ENCODE measurements at regions not wholly inside any gene's neighbourhood (a gene's known extent, or its start where the extent isn't known, plus 50 kb on each side); places are given as distances from the start of the nearest gene placed in this dataset.
"Not testable (repeated sequence)": the region's sequence is repeated elsewhere in the genome, so short reads cannot be mapped to it uniquely, and the experiment has no call there.

- no peak overlapping the region for H3K27ac ChIP-seq (ENCODE audit: low read length in 2 of 2)
- no peak overlapping the region for H2AFZ ChIP-seq (ENCODE audit: insufficient read depth, low read depth, low read length, poor library complexity, severe bottlenecking)
- no peaks in the 10 kb centered on the region for H3K27me3 ChIP-seq (replicated peaks in 1 of 4; ENCODE audit: control extremely low read depth in 1 of 4, control insufficient read depth in 3 of 4, insufficient read depth in 4 of 4, low read length in 3 of 4)
- H3K36me3 ChIP-seq (replicated peaks in 1 of 2; ENCODE audit: control extremely low read depth in 1 of 2, control insufficient read depth in 1 of 2, extremely low read depth in 1 of 2, insufficient read depth in 2 of 2, low read length in 1 of 2), result no peaks in the 10 kb centered on the region
- TF ChIP-seq EZH2 (IDR thresholded peaks at IDR 0.05; ENCODE audit: borderline replicate concordance, insufficient read depth, low read depth, low read length, poor library complexity, severe bottlenecking), result no peak
- TF ChIP-seq, protein P1, sequence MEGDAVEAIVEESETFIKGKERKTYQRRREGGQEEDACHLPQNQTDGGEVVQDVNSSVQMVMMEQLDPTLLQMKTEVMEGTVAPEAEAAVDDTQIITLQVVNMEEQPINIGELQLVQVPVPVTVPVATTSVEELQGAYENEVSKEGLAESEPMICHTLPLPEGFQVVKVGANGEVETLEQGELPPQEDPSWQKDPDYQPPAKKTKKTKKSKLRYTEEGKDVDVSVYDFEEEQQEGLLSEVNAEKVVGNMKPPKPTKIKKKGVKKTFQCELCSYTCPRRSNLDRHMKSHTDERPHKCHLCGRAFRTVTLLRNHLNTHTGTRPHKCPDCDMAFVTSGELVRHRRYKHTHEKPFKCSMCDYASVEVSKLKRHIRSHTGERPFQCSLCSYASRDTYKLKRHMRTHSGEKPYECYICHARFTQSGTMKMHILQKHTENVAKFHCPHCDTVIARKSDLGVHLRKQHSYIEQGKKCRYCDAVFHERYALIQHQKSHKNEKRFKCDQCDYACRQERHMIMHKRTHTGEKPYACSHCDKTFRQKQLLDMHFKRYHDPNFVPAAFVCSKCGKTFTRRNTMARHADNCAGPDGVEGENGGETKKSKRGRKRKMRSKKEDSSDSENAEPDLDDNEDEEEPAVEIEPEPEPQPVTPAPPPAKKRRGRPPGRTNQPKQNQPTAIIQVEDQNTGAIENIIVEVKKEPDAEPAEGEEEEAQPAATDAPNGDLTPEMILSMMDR (IDR thresholded peaks at IDR 0.05), result no peak
- no CpG with 5 or more reads among the region's 2 CpGs for WGBS (ENCODE audit: insufficient coverage)
- Mint-ChIP-seq H3K4me1 (no peaks in the 10 kb centered on the region), H3K9me3 (ENCODE audit: insufficient read depth) (no peaks in the 10 kb centered on the region), H3K27ac (no peak overlapping the region), H3K4me3 (no peak overlapping the region), H3K27me3 (no peaks in the 10 kb centered on the region)
- intact Hi-C loops (cut with micrococcal nuclease), result no loop called here
- CTCF ChIA-PET, result interaction anchor here (0.7 kb wide), 1 partner anchor 37 kb away, joined by 3 read pairs; no protein-coding TSS in a partner anchor
- no peaks in the 10 kb centered on the region for H4K20me1 ChIP-seq (ENCODE audit: control insufficient read depth, insufficient read depth, low read length, poor library complexity, severe bottlenecking)
- POLR2A ChIA-PET, result interaction anchor here (0.6 kb wide), 1 partner anchor 94 kb away, joined by 6 read pairs; no protein-coding TSS in a partner anchor
- no peaks in the 10 kb centered on the region for H3K4me1 ChIP-seq (ENCODE audit: control insufficient read depth in 2 of 2, insufficient read depth in 2 of 2, low read length in 2 of 2)
- no peaks in the 10 kb centered on the region for H3K79me2 ChIP-seq (ENCODE audit: control insufficient read depth, insufficient read depth, low read length)
- ATAC-seq (ENCODE audit: low read depth) (no peak), DNase-seq (no peak)
- no peaks in the 10 kb centered on the region for H3K9me3 ChIP-seq (ENCODE audit: control extremely low read depth in 1 of 3, control insufficient read depth in 2 of 3, insufficient read depth in 1 of 3, low read length in 2 of 3)
- H3K4me2 ChIP-seq (replicated peaks; ENCODE audit: low read depth, low read length, poor library complexity, severe bottlenecking), result no peak overlapping the region
- no peak overlapping the region for H3K9ac ChIP-seq (ENCODE audit: low read length)
- no peak overlapping the region for H3K4me3 ChIP-seq (ENCODE audit: control extremely low read depth in 1 of 5, extremely low read depth in 1 of 5, insufficient read depth in 1 of 5, low read depth in 2 of 5, low read length in 4 of 5)
Measured at GRCh38 chr5:17022296-17022695, 86.2 kb upstream of the MYO10 start.

DNA sequence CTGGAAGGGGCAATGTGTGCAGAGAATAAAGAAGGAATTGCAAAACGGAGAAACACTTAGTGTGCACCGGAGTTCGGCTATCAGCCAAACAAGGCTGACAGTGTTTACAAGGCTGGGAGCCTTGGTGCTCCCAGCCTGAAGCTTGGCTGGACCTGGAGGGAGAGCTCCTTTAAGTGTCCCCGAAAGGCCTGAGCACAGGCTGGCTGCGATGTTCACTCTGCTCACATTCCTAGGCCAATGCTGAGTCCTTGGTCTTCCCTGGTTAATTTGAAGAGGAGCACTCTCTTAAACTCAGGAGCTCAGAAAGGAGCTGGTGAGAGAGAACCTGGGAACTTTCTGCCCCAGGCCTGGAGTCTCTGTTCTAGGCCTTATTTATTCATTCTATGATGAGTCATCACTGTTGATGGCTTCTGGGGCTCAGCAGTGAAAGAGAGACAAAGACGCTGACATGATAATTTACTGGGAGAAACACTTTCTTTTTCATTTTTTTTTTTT is 88.6 kb upstream of the MYO10 start:
- no peaks in the 10 kb centered on the region for H3K27me3 ChIP-seq (replicated peaks in 1 of 4; ENCODE audit: control extremely low read depth in 1 of 4, control insufficient read depth in 3 of 4, insufficient read depth in 4 of 4, low read length in 3 of 4)
- H3K79me2 ChIP-seq (ENCODE audit: control insufficient read depth, insufficient read depth, low read length), result no peaks in the 10 kb centered on the region
- H3K27me3 Mint-ChIP-seq, result no peaks in the 10 kb centered on the region
- POLR2A ChIA-PET, result no interaction called here
- no peaks in the 10 kb centered on the region for H3K9me3 Mint-ChIP-seq (ENCODE audit: insufficient read depth)
- WGBS (ENCODE audit: insufficient coverage), result 100% methylated on average over 5 of the region's 6 CpGs
- H2AFZ ChIP-seq (ENCODE audit: insufficient read depth, low read depth, low read length, poor library complexity, severe bottlenecking), result no peak overlapping the region
- H3K36me3 ChIP-seq (replicated peaks in 1 of 2; ENCODE audit: control extremely low read depth in 1 of 2, control insufficient read depth in 1 of 2, extremely low read depth in 1 of 2, insufficient read depth in 2 of 2, low read length in 1 of 2), result no peaks in the 10 kb centered on the region
- H3K27ac ChIP-seq (ENCODE audit: low read length in 2 of 2), result no peak overlapping the region
- no peaks in the 10 kb centered on the region for H3K4me1 Mint-ChIP-seq
- no peaks in the 10 kb centered on the region for H4K20me1 ChIP-seq (ENCODE audit: control insufficient read depth, insufficient read depth, low read length, poor library complexity, severe bottlenecking)
- DNase-seq, result no peak
- no peaks in the 10 kb centered on the region for H3K4me1 ChIP-seq (ENCODE audit: control insufficient read depth in 2 of 2, insufficient read depth in 2 of 2, low read length in 2 of 2)
- no peak overlapping the region for H3K4me2 ChIP-seq (replicated peaks; ENCODE audit: low read depth, low read length, poor library complexity, severe bottlenecking)
- no peak for TF ChIP-seq EZH2 (IDR thresholded peaks at IDR 0.05; ENCODE audit: borderline replicate concordance, insufficient read depth, low read depth, low read length, poor library complexity, severe bottlenecking)
- TF ChIP-seq, protein P1 (IDR thresholded peaks at IDR 0.05), result no peak
- H3K4me3 Mint-ChIP-seq, result no peak overlapping the region
- no peak overlapping the region for H3K9ac ChIP-seq (ENCODE audit: low read length)
- intact Hi-C loops (cut with micrococcal nuclease), result no loop called here
- no peak overlapping the region for H3K4me3 ChIP-seq (ENCODE audit: control extremely low read depth in 1 of 5, extremely low read depth in 1 of 5, insufficient read depth in 1 of 5, low read depth in 2 of 5, low read length in 4 of 5)
- CTCF ChIA-PET, result no interaction called here
- peaks cover 0 to under 1% (median 0%) of the 10 kb centered on the region in 3 donors for H3K9me3 ChIP-seq (ENCODE audit: control extremely low read depth in 1 of 3, control insufficient read depth in 2 of 3, insufficient read depth in 1 of 3, low read length in 2 of 3)
- no peak for ATAC-seq (ENCODE audit: low read depth)
- no peak overlapping the region for H3K27ac Mint-ChIP-seq

DNA sequence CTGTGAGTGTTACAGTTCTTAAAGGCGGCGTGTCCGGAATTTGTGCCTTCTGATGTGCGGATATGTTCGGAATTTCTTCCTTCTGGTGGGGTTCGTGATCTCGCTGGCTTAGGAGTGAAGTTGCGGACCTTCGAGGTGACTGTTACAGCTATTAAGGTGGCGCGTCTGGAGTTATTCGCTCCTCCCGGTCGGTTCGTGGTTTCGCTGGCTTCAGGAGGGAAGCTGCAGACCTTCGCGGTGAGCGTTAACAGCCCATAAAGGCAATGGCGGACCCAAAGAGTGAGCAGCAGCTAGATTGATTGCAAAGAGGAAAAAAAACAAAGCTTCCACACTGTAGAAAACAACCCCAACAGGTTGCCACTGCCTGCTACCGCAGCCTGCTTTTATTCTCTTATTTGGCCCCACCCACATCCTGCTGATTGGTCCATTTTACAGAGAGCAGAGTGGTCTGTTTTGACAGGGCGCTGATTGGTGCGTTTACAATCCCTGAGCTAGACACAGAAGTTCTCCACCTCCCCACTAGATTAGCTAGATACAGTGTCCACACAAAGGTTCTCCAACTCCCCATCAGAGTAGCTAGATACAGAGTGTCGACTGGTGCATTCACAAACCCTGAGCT is 95.7 kb upstream of the MYO10 start:
- intact Hi-C loops (cut with micrococcal nuclease); H3K9ac ChIP-seq (ENCODE audit: low read length); CTCF ChIA-PET; H3K4me1 Mint-ChIP-seq; H3K4me2 ChIP-seq (replicated peaks; ENCODE audit: low read depth, low read length, poor library complexity, severe bottlenecking); H3K4me1 ChIP-seq (ENCODE audit: control insufficient read depth in 2 of 2, insufficient read depth in 2 of 2, low read length in 2 of 2); H3K27ac ChIP-seq (ENCODE audit: low read length in 2 of 2); H3K4me3 Mint-ChIP-seq; H3K9me3 Mint-ChIP-seq (ENCODE audit: insufficient read depth); ATAC-seq (ENCODE audit: low read depth); H2AFZ ChIP-seq (ENCODE audit: insufficient read depth, low read depth, low read length, poor library complexity, severe bottlenecking); POLR2A ChIA-PET; H3K4me3 ChIP-seq (ENCODE audit: control extremely low read depth in 1 of 5, extremely low read depth in 1 of 5, insufficient read depth in 1 of 5, low read depth in 2 of 5, low read length in 4 of 5); H3K27me3 Mint-ChIP-seq; H3K79me2 ChIP-seq (ENCODE audit: control insufficient read depth, insufficient read depth, low read length); H3K27ac Mint-ChIP-seq; DNase-seq; H4K20me1 ChIP-seq (ENCODE audit: control insufficient read depth, insufficient read depth, low read length, poor library complexity, severe bottlenecking); H3K27me3 ChIP-seq (replicated peaks in 1 of 4; ENCODE audit: control extremely low read depth in 1 of 4, control insufficient read depth in 3 of 4, insufficient read depth in 4 of 4, low read length in 3 of 4); H3K36me3 ChIP-seq (replicated peaks in 1 of 2; ENCODE audit: control extremely low read depth in 1 of 2, control insufficient read depth in 1 of 2, extremely low read depth in 1 of 2, insufficient read depth in 2 of 2, low read length in 1 of 2): not testable (repeated sequence)
- peaks cover 0 to 14% (median 0%) of the 10 kb centered on the region in 3 donors for H3K9me3 ChIP-seq (ENCODE audit: control extremely low read depth in 1 of 3, control insufficient read depth in 2 of 3, insufficient read depth in 1 of 3, low read length in 2 of 3)
- 97% methylated on average over 22 of the region's 24 CpGs for WGBS (ENCODE audit: insufficient coverage)
